ENCODE measurements at regions not wholly inside any gene's neighbourhood (a gene's known extent, or its start where the extent isn't known, plus 50 kb on each side); places are given as distances from the start of the nearest gene placed in this dataset.
A peak's percentile ranks its signal among the peaks of the same experiment; 100 is the strongest.
"Not testable (repeated sequence)": the region's sequence is repeated elsewhere in the genome, so short reads cannot be mapped to it uniquely, and the experiment has no call there.

DNA sequence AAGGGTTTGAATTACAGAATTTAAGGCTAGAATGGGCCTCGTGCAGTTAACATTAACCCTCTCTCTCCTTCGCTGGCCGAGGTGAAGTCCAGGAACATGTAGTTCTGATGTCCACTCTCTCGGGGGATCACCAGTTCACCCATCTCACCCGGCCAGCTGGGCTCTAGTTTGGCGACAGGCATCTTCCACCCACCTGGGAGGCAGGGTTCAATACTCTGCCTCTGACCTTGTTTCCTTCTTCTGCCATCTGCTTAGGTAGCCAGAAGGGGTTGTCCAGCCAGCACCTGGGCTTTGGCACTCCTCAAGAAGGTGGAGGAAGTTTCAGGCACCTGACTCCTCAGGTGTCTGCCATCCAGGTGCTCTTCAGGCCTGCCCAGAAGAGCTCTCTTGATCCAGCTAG is 2857.8 kb downstream of the RPIA start:
- H3K9ac ChIP-seq (ENCODE audit: low read depth in 2 of 2, low read length in 2 of 2); H3K9me3 ChIP-seq; H3K27ac ChIP-seq; intact Hi-C loops (cut with DNase I); H3K4me3 ChIP-seq; H3K27me3 ChIP-seq; H3K4me1 ChIP-seq; H3K36me3 ChIP-seq: not testable (repeated sequence)
- peak; percentile 11 for DNase-seq

DNA sequence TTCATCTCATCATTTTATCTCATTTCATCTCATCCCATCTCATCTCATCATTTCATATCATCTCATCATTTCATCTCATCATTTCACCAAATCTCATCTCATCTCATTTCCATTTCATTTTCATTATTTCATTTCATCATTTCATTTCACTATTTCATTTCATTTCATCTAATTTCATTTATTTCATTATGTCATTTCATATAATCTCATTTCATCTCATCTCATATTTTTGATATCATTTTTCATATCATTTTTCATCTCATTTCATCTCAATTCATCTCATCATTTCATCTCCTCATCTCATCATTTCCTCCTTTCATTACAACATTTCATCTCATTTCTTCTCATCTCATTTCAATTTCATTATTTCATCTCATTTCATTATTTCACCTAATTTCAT is 2866.8 kb downstream of the RPIA start:
- H3K27ac ChIP-seq; H3K4me3 ChIP-seq; H3K9ac ChIP-seq (ENCODE audit: low read depth in 2 of 2, low read length in 2 of 2); H3K9me3 ChIP-seq; H3K36me3 ChIP-seq; DNase-seq; H3K4me1 ChIP-seq; H3K27me3 ChIP-seq; intact Hi-C loops (cut with DNase I): not testable (repeated sequence)

DNA sequence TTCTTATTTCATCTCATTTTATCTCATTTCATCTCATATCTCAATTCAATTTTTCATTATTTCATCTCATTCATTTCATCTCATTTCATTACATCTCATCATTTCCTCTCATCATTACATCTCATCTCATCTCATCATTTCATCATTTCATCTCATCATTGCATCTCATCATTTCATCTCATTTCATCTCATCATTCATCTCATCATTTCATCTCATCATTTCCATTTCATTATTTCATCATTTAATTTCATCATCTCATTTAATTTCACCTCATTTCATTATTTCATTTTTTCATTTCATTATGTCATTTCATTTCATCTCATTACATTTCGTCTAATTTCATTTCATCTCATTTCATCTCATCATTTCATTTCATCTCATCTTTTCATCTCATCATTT is 2867.8 kb downstream of the RPIA start:
- intact Hi-C loops (cut with DNase I); H3K4me1 ChIP-seq; H3K9me3 ChIP-seq; H3K27ac ChIP-seq; H3K27me3 ChIP-seq; H3K4me3 ChIP-seq; DNase-seq; H3K9ac ChIP-seq (ENCODE audit: low read depth in 2 of 2, low read length in 2 of 2); H3K36me3 ChIP-seq: not testable (repeated sequence)

DNA sequence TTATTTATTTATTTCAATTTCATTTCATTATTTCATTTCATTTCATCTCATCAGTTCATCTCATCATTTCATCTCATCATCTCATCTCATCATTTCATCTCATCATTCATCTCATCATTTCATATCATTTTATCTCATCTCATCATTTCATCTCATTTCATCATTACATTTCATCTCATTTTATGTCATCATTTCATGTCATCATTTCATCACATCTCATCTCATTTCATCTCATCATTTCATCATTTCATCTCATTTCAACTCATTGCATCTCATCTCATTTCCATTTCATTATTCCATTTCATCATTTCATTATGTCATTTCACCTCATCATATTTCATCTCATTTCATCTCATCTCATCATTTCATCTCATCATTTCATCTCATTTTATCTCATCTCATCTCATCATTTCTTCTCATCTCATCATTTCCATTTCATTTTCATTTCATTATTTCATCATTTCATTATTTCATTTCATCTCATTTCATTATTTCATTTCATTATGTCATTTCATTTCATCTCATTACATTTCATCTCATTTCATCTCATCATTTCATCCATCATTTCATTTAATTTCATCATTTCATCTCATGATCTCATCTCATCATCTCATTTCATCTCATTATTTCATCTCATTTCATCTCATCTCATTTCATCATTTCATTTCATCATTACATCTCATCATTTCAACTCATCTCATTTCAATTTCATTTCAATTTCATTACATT is 2868.6 kb downstream of the RPIA start:
- H3K4me3 ChIP-seq; intact Hi-C loops (cut with DNase I); H3K4me1 ChIP-seq; H3K9me3 ChIP-seq; H3K9ac ChIP-seq (ENCODE audit: low read depth in 2 of 2, low read length in 2 of 2); H3K27me3 ChIP-seq; DNase-seq; H3K27ac ChIP-seq; H3K36me3 ChIP-seq: not testable (repeated sequence)

DNA sequence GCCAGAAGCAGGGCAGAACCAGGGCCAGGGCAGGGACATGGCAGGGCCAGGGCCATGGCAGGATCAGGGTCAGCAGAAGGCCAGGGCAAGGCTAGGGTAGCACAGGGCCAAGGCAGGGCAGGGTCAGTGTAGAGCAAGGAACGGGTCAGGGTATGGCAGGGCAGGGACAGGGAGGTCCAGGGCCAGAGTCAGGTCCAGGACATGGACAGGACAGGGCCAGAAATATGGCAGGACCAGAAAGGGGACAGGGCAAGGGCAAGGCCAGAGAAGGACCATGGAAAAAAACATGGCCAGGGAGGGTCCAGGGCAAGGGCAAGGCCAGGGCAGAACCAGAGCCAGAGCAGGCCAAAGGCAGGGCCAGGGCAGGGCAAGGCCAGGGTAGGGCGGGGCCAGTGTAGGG is 2870.7 kb downstream of the RPIA start:
- H3K9me3 ChIP-seq; H3K9ac ChIP-seq (ENCODE audit: low read depth in 2 of 2, low read length in 2 of 2); H3K4me1 ChIP-seq; H3K36me3 ChIP-seq; intact Hi-C loops (cut with DNase I); DNase-seq; H3K27me3 ChIP-seq; H3K4me3 ChIP-seq; H3K27ac ChIP-seq: not testable (repeated sequence)

DNA sequence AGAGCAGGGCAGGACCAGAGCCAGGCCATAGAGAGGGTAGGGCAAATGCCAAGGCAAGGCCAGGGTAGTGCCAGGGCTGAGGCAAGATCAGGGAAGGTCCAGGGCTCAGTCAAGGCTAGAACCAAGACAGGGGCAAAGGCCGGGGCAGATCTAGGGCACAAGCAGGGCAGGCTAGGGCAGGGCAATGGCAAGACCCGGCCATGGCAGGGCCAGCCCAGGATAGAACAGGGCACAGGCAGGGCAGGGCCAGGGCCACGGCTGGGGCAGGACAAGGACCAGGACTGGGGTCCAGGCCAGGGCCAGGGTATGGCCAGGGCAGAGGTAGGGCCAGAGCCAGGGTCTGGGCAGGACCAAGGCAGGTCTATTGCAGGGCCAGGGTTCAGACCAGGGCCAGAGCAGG is 2873.2 kb downstream of the RPIA start:
- H3K4me3 ChIP-seq; H3K9ac ChIP-seq (ENCODE audit: low read depth in 2 of 2, low read length in 2 of 2); H3K9me3 ChIP-seq; DNase-seq; H3K4me1 ChIP-seq; intact Hi-C loops (cut with DNase I); H3K27ac ChIP-seq; H3K27me3 ChIP-seq; H3K36me3 ChIP-seq: not testable (repeated sequence)

DNA sequence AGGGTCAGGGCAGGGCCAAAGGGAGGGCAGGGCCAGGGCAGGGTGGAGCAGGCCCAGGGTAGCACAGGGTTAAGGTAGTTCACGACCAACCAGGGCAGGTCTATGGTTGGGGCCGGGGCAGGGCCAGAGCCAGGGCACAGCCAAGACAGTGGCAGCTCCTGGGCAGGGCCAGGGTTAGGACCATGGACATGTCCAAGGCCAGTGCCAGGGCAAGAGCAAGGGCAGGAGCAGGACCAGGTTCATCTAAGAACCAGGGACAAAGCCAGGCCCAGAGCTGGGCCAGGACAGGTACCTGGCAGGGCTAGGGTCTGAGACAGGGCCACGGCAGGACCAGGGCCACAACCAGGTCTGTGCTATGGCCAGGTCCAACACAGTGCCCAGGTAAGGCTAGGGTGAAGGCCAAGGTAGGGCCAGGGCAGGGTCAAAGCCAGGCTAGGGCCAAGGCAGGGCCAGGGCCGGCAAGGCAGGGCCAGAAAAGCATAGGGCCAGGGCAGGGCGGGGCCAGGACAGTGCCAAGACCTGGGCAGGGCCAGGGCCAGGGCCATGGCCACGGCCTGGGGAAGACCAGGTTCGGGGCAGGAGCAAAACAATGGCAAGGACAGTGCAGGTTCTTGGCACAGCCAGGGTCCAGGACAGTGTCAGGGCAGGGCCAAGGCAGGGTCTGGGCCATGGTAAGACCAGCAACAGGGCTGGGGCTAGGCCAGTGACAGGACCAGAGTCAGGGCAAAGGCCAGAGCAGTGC is 2874.4 kb downstream of the RPIA start:
- H3K27ac ChIP-seq; H3K9me3 ChIP-seq; intact Hi-C loops (cut with DNase I); H3K27me3 ChIP-seq; H3K4me3 ChIP-seq; H3K36me3 ChIP-seq; H3K9ac ChIP-seq (ENCODE audit: low read depth in 2 of 2, low read length in 2 of 2); H3K4me1 ChIP-seq; DNase-seq: not testable (repeated sequence)

DNA sequence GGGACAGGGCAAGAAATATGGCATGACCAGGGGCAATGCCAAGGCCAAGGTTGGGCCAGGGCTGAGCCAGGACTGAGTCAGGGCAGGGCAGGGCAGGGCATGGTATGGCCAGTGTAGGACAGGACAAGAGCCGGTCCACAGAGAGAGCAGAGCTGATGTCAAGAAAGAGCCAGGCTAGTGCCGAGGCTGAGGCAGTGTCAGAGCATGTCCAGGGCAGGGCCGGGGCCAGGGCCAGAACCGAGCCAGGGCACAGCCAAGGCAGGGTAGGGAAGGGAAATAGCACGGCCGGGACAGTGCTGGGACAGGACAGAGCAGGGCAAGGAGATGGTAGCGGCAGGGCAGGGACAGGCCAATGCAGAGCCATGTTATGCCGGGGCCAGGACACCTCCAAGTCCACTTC is 2875.1 kb downstream of the RPIA start:
- intact Hi-C loops (cut with DNase I); H3K9ac ChIP-seq (ENCODE audit: low read depth in 2 of 2, low read length in 2 of 2); H3K4me3 ChIP-seq; H3K4me1 ChIP-seq; H3K9me3 ChIP-seq; DNase-seq; H3K36me3 ChIP-seq; H3K27ac ChIP-seq; H3K27me3 ChIP-seq: not testable (repeated sequence)

DNA sequence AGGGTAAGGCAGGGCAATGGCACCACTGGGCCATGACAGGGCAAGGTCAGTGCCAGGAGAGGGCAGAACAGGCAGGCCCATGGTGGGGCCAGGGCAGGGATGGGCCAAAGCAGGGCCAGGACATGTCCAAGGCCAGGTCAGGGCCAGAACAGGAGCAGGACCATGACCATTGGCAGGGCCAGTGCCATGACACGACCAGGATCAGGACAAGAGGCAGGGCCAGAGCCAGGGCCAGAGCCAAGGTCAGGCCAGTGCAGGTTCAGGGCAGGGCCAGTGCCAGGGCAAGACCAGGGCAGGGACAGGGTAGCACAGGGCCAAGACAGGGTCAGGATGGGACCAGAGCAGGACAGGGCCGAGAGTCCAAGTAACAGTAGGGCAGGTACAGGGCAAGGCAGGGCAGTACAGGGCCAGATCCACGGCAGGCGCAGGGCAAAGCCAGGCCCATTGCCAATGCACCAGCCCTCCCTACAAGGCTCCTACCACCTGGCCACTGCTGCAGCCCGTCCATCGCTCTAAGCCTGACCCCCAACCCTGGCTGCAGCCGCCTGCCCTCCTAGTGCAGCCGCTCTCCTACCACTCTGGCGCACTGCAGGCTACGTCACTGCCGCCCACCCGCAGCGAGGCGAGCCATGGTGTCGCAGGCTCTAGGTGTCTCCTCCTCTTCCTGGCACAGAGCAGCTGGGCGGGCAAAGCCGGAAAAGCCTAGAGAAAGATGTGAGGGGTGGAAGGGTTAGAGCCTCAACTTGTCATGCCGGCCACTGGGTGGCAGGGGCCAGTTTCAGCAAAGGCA is 2876.3 kb downstream of the RPIA start:
- H3K9me3 ChIP-seq; H3K27ac ChIP-seq; intact Hi-C loops (cut with DNase I); H3K9ac ChIP-seq (ENCODE audit: low read depth in 2 of 2, low read length in 2 of 2); H3K27me3 ChIP-seq; DNase-seq; H3K4me1 ChIP-seq; H3K36me3 ChIP-seq; H3K4me3 ChIP-seq: not testable (repeated sequence)

DNA sequence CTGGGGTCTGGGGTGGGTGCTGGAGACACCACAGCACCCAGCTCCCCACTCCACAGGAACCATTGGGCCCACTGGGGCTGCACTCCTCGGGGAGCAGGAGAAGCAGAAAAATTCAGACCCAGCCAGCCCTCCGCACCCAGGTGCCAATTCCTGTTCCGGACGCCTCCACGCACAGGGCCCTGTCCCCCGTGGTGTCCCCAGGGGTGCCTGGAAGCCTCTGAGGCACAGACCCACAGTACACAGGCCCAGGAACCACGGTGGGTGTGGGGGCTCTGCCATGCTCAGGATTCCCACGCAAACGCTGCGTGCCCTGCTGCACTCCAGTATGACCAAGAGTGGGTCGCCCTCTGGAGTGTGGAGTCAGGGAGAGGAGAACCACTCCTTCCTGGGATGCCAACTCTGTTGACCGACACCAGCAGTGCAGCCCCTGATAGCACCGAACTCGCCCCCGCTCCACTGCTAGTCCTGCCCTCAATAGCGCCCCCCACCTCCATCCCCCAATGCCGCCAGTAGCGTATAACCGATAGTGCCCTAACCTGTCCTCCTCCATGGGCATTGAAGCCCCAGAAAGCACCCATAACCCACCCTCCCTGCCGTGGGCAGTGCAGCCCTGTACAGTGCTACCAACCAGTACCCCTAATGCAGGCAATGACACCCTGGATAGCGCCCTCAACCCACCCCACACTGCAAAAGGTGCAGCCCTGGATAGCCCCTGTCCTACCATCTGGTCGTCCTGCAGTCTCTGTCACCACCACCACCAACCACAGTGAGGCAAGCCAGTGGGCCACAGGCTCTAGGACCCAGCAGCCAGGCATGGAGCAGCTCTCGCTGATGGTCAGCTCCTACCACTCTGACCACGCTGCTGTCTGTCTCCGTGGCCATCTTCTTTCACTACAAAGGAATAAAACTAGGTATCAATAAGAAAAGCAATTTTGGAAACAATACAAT is 2877.2 kb downstream of the RPIA start:
- H3K27me3 ChIP-seq; H3K4me3 ChIP-seq; H3K4me1 ChIP-seq; intact Hi-C loops (cut with DNase I); H3K9ac ChIP-seq (ENCODE audit: low read depth in 2 of 2, low read length in 2 of 2); H3K27ac ChIP-seq; DNase-seq; H3K36me3 ChIP-seq; H3K9me3 ChIP-seq: not testable (repeated sequence)

DNA sequence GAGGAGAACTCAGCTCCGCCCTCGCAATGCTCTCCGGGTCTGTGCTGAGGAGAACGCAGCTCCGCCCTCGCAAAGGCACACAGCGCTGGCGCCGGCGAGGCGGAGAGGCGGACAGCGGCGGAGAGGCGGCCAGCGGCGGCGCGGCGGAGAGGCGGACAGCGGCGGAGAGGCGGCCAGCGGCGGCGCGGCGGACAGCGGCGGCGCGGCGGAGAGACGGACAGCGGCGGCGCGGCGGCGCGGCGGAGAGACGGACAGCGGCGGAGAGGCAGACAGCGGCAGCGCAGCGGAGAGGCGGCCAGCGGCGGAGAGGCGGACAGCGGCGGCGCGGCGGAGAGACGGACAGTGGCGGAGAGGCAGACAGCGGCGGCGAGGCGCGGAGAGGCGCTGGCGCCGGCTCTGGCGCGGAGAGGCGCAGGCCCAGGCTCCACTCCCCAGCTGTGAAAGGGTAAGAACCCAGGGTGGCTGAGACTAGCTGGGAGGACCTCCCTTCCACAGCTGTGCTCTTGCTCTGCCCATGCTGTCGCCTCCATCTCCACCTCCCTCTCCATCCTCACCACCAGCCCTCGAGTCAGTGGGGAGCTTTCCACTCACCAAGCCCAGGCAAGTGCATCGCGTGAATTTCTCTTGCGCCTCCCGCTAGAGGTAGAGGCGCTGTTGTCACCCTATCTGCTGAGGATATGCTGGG is 2879.9 kb downstream of the RPIA start:
- H3K4me1 ChIP-seq; H3K9ac ChIP-seq (ENCODE audit: low read depth in 2 of 2, low read length in 2 of 2); H3K9me3 ChIP-seq; H3K27me3 ChIP-seq; H3K27ac ChIP-seq; DNase-seq; intact Hi-C loops (cut with DNase I); H3K36me3 ChIP-seq: not testable (repeated sequence)
- H3K4me3 ChIP-seq: peak overlapping the region; percentile 30

DNA sequence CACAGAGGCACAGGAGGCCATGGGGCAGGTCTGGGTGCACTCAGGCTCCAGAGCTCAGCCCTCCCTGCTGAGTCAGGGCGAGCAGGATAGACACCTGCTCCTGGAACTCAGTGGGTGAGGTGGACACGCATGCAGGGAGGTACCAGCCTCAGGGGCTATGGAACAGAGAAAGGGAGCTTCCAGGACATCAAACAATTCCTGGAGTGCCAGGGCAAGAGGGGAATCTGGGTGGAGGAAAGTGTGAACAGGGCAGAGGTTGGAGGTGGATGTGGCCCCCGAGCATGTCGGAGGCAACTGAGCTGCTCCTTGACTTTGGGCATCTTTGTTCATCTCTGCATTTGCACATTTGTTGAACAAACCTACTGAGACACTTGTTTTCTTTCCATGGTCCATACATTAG is 2881.5 kb downstream of the RPIA start:
- H3K9ac ChIP-seq (ENCODE audit: low read depth in 2 of 2, low read length in 2 of 2); H3K9me3 ChIP-seq; H3K36me3 ChIP-seq; H3K4me3 ChIP-seq; H3K27ac ChIP-seq; DNase-seq; intact Hi-C loops (cut with DNase I); H3K4me1 ChIP-seq; H3K27me3 ChIP-seq: not testable (repeated sequence)
